Osteoblast (primary cell): ENCODE measurements at regions not wholly inside any gene's neighbourhood (a gene's known extent, or its start where the extent isn't known, plus 50 kb on each side); places are given as distances from the start of the nearest gene placed in this dataset.

Experiments
- DNase-seq: peaks from one replicate; pipeline ENCODE4 v3.0.0; 2011; ENCODE audit warnings: low spot score, mixed read lengths; ENCODE audit not compliant: insufficient read length; ENCODE audit errors: missing footprints
- H2AFZ ChIP-seq: 2 replicates; pipeline ENCODE4 v1.6.0; 2011; ENCODE audit warnings: mild to moderate bottlenecking, low read length
- H3K27ac ChIP-seq: 2 replicates; pipeline ENCODE4 v1.5.1; 2011; ENCODE audit warnings: mild to moderate bottlenecking, low read depth, low read length, moderate library complexity
- H3K27me3 ChIP-seq: 2 replicates; pipeline ENCODE4 v1.6.0; 2012; ENCODE audit warnings: mild to moderate bottlenecking, control low read depth, inconsistent platforms, low read length, moderate library complexity; ENCODE audit not compliant: insufficient read depth
- H3K36me3 ChIP-seq: 2 replicates; pipeline ENCODE4 v1.5.1; 2011; ENCODE audit warnings: mild to moderate bottlenecking, low read length, control low read depth, moderate library complexity; ENCODE audit not compliant: insufficient read depth
- H3K4me1 ChIP-seq: 2 replicates; pipeline ENCODE4 v1.5.1; 2011; ENCODE audit warnings: mild to moderate bottlenecking, low read length, control low read depth, moderate library complexity; ENCODE audit not compliant: insufficient read depth
- H3K4me2 ChIP-seq: 2 replicates; pipeline ENCODE4 v1.6.0; 2011; ENCODE audit warnings: mild to moderate bottlenecking, low read length; ENCODE audit not compliant: insufficient read depth
- H3K4me3 ChIP-seq: fragments of 200-600 bp; sonication (generic); 3 replicates; pipeline ENCODE4 v1.5.1; 2012; ENCODE audit warnings: mild to moderate bottlenecking, low read length, inconsistent platforms; ENCODE audit not compliant: insufficient read depth
- H3K79me2 ChIP-seq: 2 replicates; pipeline ENCODE4 v1.6.0; 2012; ENCODE audit warnings: mild to moderate bottlenecking, low read length, control low read depth, inconsistent platforms; ENCODE audit not compliant: insufficient read depth
- H3K9me3 ChIP-seq: 2 replicates; pipeline ENCODE4 v1.5.1; 2011; ENCODE audit warnings: low read depth, low read length, control low read depth
- H4K20me1 ChIP-seq: 2 replicates; pipeline ENCODE4 v1.6.0; 2012; ENCODE audit warnings: mild to moderate bottlenecking, low read length, control low read depth; ENCODE audit not compliant: insufficient read depth
- CTCF ChIP-seq: IDR thresholded peaks from 2 replicates; pipeline ENCODE4 v1.5.1; 2011; ENCODE audit warnings: mild to moderate bottlenecking, low read depth, low read length, moderate library complexity; ENCODE audit errors: extremely low read depth

- Histone ChIP-seq H3K4me2 (no peak overlapping the region), H3K4me1 (no peaks in the 10 kb centered on the region), H3K36me3 (no peaks in the 10 kb centered on the region), H4K20me1 (no peaks in the 10 kb centered on the region), H3K79me2 (no peaks in the 10 kb centered on the region), H3K27me3 (peaks cover 14% of the 10 kb centered on the region), H3K4me3 (no peak overlapping the region), H3K27ac (no peak overlapping the region), H3K9me3 (peaks cover 4% of the 10 kb centered on the region), H2AFZ (no peak overlapping the region)
- TF ChIP-seq CTCF, result no peak
- no peak for DNase-seq
These were observed 91.5 kb upstream of the NALF2 start for GRCh38 chrX:69412661-69413060.

GRCh38 chrX:69398881-69399280, 105.2 kb upstream of the NALF2 start:
- no peaks in the 10 kb centered on the region for H3K9me3 ChIP-seq
- peaks cover 26% of the 10 kb centered on the region for H3K27me3 ChIP-seq

GRCh38 chrX:69396916-69397315, 107.2 kb upstream of the NALF2 start:
- DNase-seq, result no peak
- Histone ChIP-seq H2AFZ (no peak overlapping the region), H3K4me2 (no peak overlapping the region), H3K27me3 (peaks cover 33% of the 10 kb centered on the region), H4K20me1 (no peaks in the 10 kb centered on the region), H3K4me3 (no peak overlapping the region), H3K79me2 (no peaks in the 10 kb centered on the region), H3K9me3 (no peaks in the 10 kb centered on the region), H3K36me3 (no peaks in the 10 kb centered on the region), H3K4me1 (no peaks in the 10 kb centered on the region), H3K27ac (no peak overlapping the region)
- TF ChIP-seq CTCF, result no peak

More at GRCh38 chrX:69398881-69399280, 105.2 kb upstream of the NALF2 start:
- no peak overlapping the region for H3K4me2 ChIP-seq
- H3K4me1 ChIP-seq, result no peaks in the 10 kb centered on the region
- DNase-seq, result no peak
- no peak for TF ChIP-seq CTCF
- no peak overlapping the region for H3K4me3 ChIP-seq
- H3K27ac ChIP-seq, result no peak overlapping the region
- H2AFZ ChIP-seq, result no peak overlapping the region
- H3K36me3 ChIP-seq, result no peaks in the 10 kb centered on the region
- no peaks in the 10 kb centered on the region for H4K20me1 ChIP-seq
- no peaks in the 10 kb centered on the region for H3K79me2 ChIP-seq

GRCh38 chrX:69395306-69395705, 108.8 kb upstream of the NALF2 start:
- H2AFZ ChIP-seq, result no peak overlapping the region
- no peaks in the 10 kb centered on the region for H3K4me1 ChIP-seq
- TF ChIP-seq CTCF, result no peak
- no peak for DNase-seq
- H4K20me1 ChIP-seq, result no peaks in the 10 kb centered on the region
- no peaks in the 10 kb centered on the region for H3K79me2 ChIP-seq
- no peaks in the 10 kb centered on the region for H3K9me3 ChIP-seq
- no peak overlapping the region for H3K27ac ChIP-seq
- peaks cover 39% of the 10 kb centered on the region for H3K27me3 ChIP-seq
- H3K4me3 ChIP-seq, result no peak overlapping the region
- no peaks in the 10 kb centered on the region for H3K36me3 ChIP-seq
- H3K4me2 ChIP-seq, result no peak overlapping the region
